ENCODE measurements at regions not wholly inside any gene's neighbourhood (a gene's known extent, or its start where the extent isn't known, plus 50 kb on each side); places are given as distances from the start of the nearest gene placed in this dataset.

DNA sequence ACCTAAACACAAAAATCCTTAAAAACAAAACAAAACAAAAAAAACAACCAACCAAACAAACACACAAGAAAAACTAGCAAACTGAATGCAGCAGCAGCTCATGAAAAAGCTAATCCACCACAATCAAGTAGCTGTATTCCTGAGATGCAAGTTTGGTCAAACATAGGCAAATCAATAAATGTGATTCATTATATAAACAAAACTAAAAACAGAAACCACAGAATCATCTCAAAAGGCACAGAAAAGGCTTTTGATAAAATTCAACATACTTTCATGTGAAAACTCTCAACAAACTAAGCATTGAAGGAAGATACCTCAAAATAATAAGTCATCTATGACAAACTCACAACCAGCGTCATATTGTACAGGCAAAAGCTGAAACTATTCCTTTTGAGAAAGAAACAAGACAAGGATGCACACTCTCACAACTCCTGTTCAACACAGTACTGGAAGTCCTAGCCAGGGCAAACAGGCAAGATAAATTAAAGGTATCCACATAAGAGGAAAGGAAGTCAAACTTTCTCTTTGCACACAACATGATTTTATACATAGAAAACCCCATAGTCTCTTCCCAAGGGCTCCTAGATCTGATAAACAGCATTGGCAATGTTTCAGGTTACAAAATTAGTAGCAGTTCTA is 495.1 kb upstream of the SGO1 start:
- H3K27me3 Mint-ChIP-seq, result no peaks in the 10 kb centered on the region
- Histone ChIP-seq H3K4me3 (ENCODE audit: low read length) (no peak overlapping the region), H3K27ac (ENCODE audit: low read depth in 1 of 2, low read length in 2 of 2) (no peak overlapping the region), H3K36me3 (ENCODE audit: insufficient read depth, low read length) (no peaks in the 10 kb centered on the region), H3K4me1 (ENCODE audit: insufficient read depth, low read length) (no peaks in the 10 kb centered on the region), H3K27me3 (ENCODE audit: control insufficient read depth in 1 of 2, insufficient read depth in 2 of 2, low read length in 2 of 2) (no peaks in the 10 kb centered on the region), H3K9me3 (ENCODE audit: control insufficient read depth in 1 of 2, insufficient read depth in 1 of 2, low read length in 2 of 2) (peaks cover 0 to under 1% of the 10 kb centered on the region in 2 experiments)
- ChIA-PET CTCF (no interaction called here), POLR2A (no interaction called here)
- H3K4me1 Mint-ChIP-seq (ENCODE audit: low read depth), result no peaks in the 10 kb centered on the region
- peaks cover 24% of the 10 kb centered on the region for H3K9me3 Mint-ChIP-seq
- intact Hi-C loops (cut with DNase I, micrococcal nuclease), result no loop called here
- TF ChIP-seq, protein P1, sequence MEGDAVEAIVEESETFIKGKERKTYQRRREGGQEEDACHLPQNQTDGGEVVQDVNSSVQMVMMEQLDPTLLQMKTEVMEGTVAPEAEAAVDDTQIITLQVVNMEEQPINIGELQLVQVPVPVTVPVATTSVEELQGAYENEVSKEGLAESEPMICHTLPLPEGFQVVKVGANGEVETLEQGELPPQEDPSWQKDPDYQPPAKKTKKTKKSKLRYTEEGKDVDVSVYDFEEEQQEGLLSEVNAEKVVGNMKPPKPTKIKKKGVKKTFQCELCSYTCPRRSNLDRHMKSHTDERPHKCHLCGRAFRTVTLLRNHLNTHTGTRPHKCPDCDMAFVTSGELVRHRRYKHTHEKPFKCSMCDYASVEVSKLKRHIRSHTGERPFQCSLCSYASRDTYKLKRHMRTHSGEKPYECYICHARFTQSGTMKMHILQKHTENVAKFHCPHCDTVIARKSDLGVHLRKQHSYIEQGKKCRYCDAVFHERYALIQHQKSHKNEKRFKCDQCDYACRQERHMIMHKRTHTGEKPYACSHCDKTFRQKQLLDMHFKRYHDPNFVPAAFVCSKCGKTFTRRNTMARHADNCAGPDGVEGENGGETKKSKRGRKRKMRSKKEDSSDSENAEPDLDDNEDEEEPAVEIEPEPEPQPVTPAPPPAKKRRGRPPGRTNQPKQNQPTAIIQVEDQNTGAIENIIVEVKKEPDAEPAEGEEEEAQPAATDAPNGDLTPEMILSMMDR (IDR thresholded peaks at IDR 0.05), result no peak
- DNase-seq, result no peak
- H3K36me3 Mint-ChIP-seq (ENCODE audit: low read depth), result peaks cover 9% of the 10 kb centered on the region
- no peak overlapping the region for H3K27ac Mint-ChIP-seq
- no peak for ATAC-seq (ENCODE audit: poor library complexity)
- no peak overlapping the region for H3K4me3 Mint-ChIP-seq

DNA sequence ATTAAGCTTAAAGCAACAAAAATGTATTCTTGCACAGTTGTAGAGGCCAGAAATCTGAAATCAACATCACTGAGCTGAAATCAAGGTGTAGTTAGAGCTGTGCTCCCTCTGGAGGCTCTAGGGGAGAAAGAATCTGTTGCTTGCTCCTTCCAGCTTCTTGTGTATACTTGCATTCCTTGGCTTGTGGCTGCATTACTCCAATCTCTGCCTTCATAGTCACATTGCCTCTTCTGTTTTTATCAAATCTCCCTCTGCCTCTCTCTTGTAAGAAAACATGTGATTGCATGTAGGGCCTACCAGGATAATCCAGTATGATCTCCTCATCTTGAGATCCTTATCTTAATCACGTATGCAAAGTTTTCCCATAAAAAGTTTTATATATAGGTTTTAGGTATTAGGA is 487.9 kb upstream of the SGO1 start:
- no peak for ATAC-seq (ENCODE audit: poor library complexity)
- Histone ChIP-seq H3K9me3 (ENCODE audit: control insufficient read depth in 1 of 2, insufficient read depth in 1 of 2, low read length in 2 of 2) (peaks cover 0 to 7% of the 10 kb centered on the region in 2 experiments), H3K4me1 (ENCODE audit: insufficient read depth, low read length) (no peaks in the 10 kb centered on the region), H3K4me3 (ENCODE audit: low read length) (no peak overlapping the region), H3K36me3 (ENCODE audit: insufficient read depth, low read length) (no peaks in the 10 kb centered on the region), H3K27ac (ENCODE audit: low read depth in 1 of 2, low read length in 2 of 2) (no peak overlapping the region), H3K27me3 (ENCODE audit: control insufficient read depth in 1 of 2, insufficient read depth in 2 of 2, low read length in 2 of 2) (no peaks in the 10 kb centered on the region)
- Mint-ChIP-seq H3K27ac (no peak overlapping the region), H3K4me1 (ENCODE audit: low read depth) (no peaks in the 10 kb centered on the region), H3K27me3 (no peaks in the 10 kb centered on the region), H3K36me3 (ENCODE audit: low read depth) (peaks cover 7% of the 10 kb centered on the region), H3K9me3 (peaks cover 28% of the 10 kb centered on the region), H3K4me3 (no peak overlapping the region)
- TF ChIP-seq, protein P1 (IDR thresholded peaks at IDR 0.05), result no peak
- ChIA-PET POLR2A (no interaction called here), CTCF (no interaction called here)
- DNase-seq, result no peak
- intact Hi-C loops (cut with DNase I, micrococcal nuclease), result no loop called here

DNA sequence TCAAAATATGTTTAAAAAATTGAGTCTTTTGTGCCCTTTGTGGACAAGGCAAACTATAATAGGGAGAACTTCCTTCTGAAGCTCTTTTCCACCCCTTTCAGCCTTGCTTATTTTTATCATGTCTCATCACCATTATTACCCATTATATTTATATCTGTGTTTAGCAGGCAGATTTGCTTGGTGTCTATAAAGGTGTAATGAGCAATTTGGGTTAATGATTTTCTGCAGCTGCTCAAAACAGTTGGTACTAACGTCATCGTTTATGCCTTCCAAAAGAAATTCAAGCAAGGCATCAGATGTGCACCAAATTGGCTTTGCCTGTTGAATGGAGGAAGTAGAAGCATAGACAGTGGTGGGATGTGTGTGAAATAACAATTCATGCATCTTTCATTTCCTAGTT is 483.7 kb upstream of the SGO1 start:
- Mint-ChIP-seq H3K4me1 (ENCODE audit: low read depth) (no peaks in the 10 kb centered on the region), H3K27ac (no peak overlapping the region), H3K9me3 (peaks cover 17% of the 10 kb centered on the region), H3K4me3 (no peak overlapping the region), H3K36me3 (ENCODE audit: low read depth) (no peaks in the 10 kb centered on the region), H3K27me3 (no peaks in the 10 kb centered on the region)
- H3K27ac ChIP-seq (ENCODE audit: low read depth in 1 of 2, low read length in 2 of 2), result no peak overlapping the region
- H3K27me3 ChIP-seq (ENCODE audit: control insufficient read depth in 1 of 2, insufficient read depth in 2 of 2, low read length in 2 of 2), result no peaks in the 10 kb centered on the region
- no peaks in the 10 kb centered on the region for H3K36me3 ChIP-seq (ENCODE audit: insufficient read depth, low read length)
- no peak overlapping the region for H3K4me3 ChIP-seq (ENCODE audit: low read length)
- intact Hi-C loops (cut with DNase I, micrococcal nuclease), result no loop called here
- no peaks in the 10 kb centered on the region for H3K4me1 ChIP-seq (ENCODE audit: insufficient read depth, low read length)
- DNase-seq (no peak), ATAC-seq (ENCODE audit: poor library complexity) (no peak)
- CTCF ChIA-PET, result no interaction called here
- POLR2A ChIA-PET, result no interaction called here
- TF ChIP-seq, protein P1 (IDR thresholded peaks at IDR 0.05), result no peak
- peaks cover 0 to 3% of the 10 kb centered on the region in 2 experiments for H3K9me3 ChIP-seq (ENCODE audit: control insufficient read depth in 1 of 2, insufficient read depth in 1 of 2, low read length in 2 of 2)
